GM23338 (cell line): ENCODE measurements at regions not wholly inside any gene's neighbourhood (a gene's known extent, or its start where the extent isn't known, plus 50 kb on each side); places are given as distances from the start of the nearest gene placed in this dataset.

Experiments used
- ATAC-seq: fragments of 200-7000 bp; cut with Tn5 transposase; 3 replicates; pipeline ENCODE4 v1.9.1; 2020
- DNase-seq: peaks from one replicate; pipeline ENCODE4 v3.0.0-alpha.2; 2015; ENCODE audit warnings: low spot score
- H2AFZ ChIP-seq: fragments of 200-600 bp; sonication (generic); 2 replicates; pipeline ENCODE4 v1.8.0; 2016; ENCODE audit warnings: antibody characterized with exemption, mild to moderate bottlenecking, moderate library complexity
- H3F3A ChIP-seq: fragments of 200-600 bp; sonication (generic); replicated peaks from 2 replicates; pipeline ENCODE4 v1.8.0; 2017; ENCODE audit warnings: antibody characterized with exemption, mixed run types, low read depth
- H3K27ac ChIP-seq: fragments of 200-600 bp; sonication (generic); 2 replicates; pipeline ENCODE4 v1.6.1; 2016; ENCODE audit warnings: low read depth
- H3K27me3 ChIP-seq: fragments of 200-600 bp; sonication (generic); 2 replicates; pipeline ENCODE4 v1.8.0; 2016; ENCODE audit warnings: mild to moderate bottlenecking, mixed run types, moderate library complexity; ENCODE audit not compliant: insufficient read depth
- H3K36me3 ChIP-seq: fragments of 200-600 bp; sonication (generic); 2 replicates; pipeline ENCODE4 v1.8.0; 2016; ENCODE audit warnings: mild to moderate bottlenecking; ENCODE audit not compliant: insufficient read depth
- H3K4me1 ChIP-seq: fragments of 200-600 bp; sonication (generic); 2 replicates; pipeline ENCODE4 v1.8.0; 2016; ENCODE audit warnings: mild to moderate bottlenecking, moderate library complexity; ENCODE audit not compliant: insufficient read depth
- H3K4me2 ChIP-seq: fragments of 200-600 bp; sonication (generic); 2 replicates; pipeline ENCODE4 v1.7.1; 2017; ENCODE audit warnings: mixed run types
- H3K4me3 ChIP-seq: fragments of 200-600 bp; sonication (generic); 2 replicates; pipeline ENCODE4 v1.6.1; 2016; ENCODE audit warnings: mixed run types
- H3K79me2 ChIP-seq: fragments of 200-600 bp; sonication (generic); replicated peaks from 2 replicates; pipeline ENCODE4 v1.8.0; 2017; ENCODE audit warnings: mild to moderate bottlenecking; ENCODE audit not compliant: insufficient read depth
- H3K9me2 ChIP-seq: fragments of 200-600 bp; sonication (generic); 2 replicates; pipeline ENCODE4 v1.8.0; 2017; ENCODE audit not compliant: insufficient read depth
- H4K20me1 ChIP-seq: fragments of 200-600 bp; sonication (generic); replicated peaks from 2 replicates; pipeline ENCODE4 v1.8.0; 2017; ENCODE audit warnings: mild to moderate bottlenecking; ENCODE audit not compliant: insufficient read depth
- H3K27ac Mint-ChIP-seq: 2 replicates; pipeline ENCODE4 v1.8.0; 2020; ENCODE audit warnings: inconsistent platforms, mild to moderate bottlenecking, moderate library complexity, mixed read lengths
- H3K27me3 Mint-ChIP-seq: 3 replicates; pipeline ENCODE4 v1.8.0; 2022; ENCODE audit warnings: low read depth, mild to moderate bottlenecking, moderate library complexity, mixed read lengths, inconsistent platforms; ENCODE audit not compliant: insufficient read depth, poor library complexity
- H3K36me3 Mint-ChIP-seq: 3 replicates; pipeline ENCODE4 v1.8.0; 2021; ENCODE audit warnings: low read depth, mild to moderate bottlenecking, inconsistent platforms, moderate library complexity, mixed read lengths
- H3K4me1 Mint-ChIP-seq: 3 replicates; pipeline ENCODE4 v1.8.0; 2020; ENCODE audit warnings: mild to moderate bottlenecking, inconsistent platforms, mixed read lengths
- H3K4me3 Mint-ChIP-seq: 3 replicates; pipeline ENCODE4 v1.8.0; 2021; ENCODE audit warnings: moderate library complexity, mild to moderate bottlenecking, inconsistent platforms, mixed read lengths
- H3K9me3 Mint-ChIP-seq: 3 replicates; pipeline ENCODE4 v1.8.0; 2020; ENCODE audit warnings: moderate library complexity, mild to moderate bottlenecking, inconsistent platforms, mixed read lengths
- CREB1 ChIP-seq: fragments of 250-450 bp; sonication (Bioruptor Pico); IDR thresholded peaks from 2 replicates; pipeline ENCODE4 v1.5.0; 2020; ENCODE audit warnings: low read depth, mild to moderate bottlenecking, moderate library complexity
- CTCF ChIP-seq, 2 experiments: fragments of 200-600 bp in 1 of 2; sonication (generic) in 1 of 2; conservative IDR thresholded peaks; 2 replicates each; pipeline versions ENCODE4 v1.5.1 to v1.6.1; 2016 to 2017; ENCODE audit warnings: antibody characterized with exemption in 2 of 2, low read depth in 2 of 2, mild to moderate bottlenecking in 2 of 2, moderate library complexity in 1 of 2
- ETS1 ChIP-seq: IDR thresholded peaks from 2 replicates; pipeline ENCODE4 v1.6.1; 2016; ENCODE audit warnings: antibody characterized with exemption
- EZH2 ChIP-seq: fragments of 200-600 bp; sonication (generic); IDR thresholded peaks from one replicate; pipeline ENCODE4 v1.8.0; 2017; ENCODE audit warnings: antibody characterized with exemption, mild to moderate bottlenecking, low read depth; ENCODE audit not compliant: unreplicated experiment
- EZH2phosphoT487 ChIP-seq: fragments of 200-600 bp; sonication (generic); IDR thresholded peaks from one replicate; pipeline ENCODE4 v1.8.1; 2018; ENCODE audit warnings: antibody characterized with exemption; ENCODE audit not compliant: unreplicated experiment
- JUNB ChIP-seq: IDR thresholded peaks from one replicate; pipeline ENCODE4 v1.6.1; 2016; ENCODE audit warnings: antibody characterized with exemption; ENCODE audit not compliant: unreplicated experiment
- NANOG ChIP-seq: IDR thresholded peaks from 2 replicates; pipeline ENCODE4 v1.6.1; 2016; ENCODE audit warnings: antibody characterized with exemption, borderline replicate concordance
- POLR2AphosphoS5 ChIP-seq: IDR thresholded peaks from 2 replicates; pipeline ENCODE4 v1.6.1; 2016; ENCODE audit warnings: antibody characterized with exemption, low read depth
- REST ChIP-seq: IDR thresholded peaks from one replicate; pipeline ENCODE4 v1.6.1; 2018; ENCODE audit warnings: antibody characterized with exemption; ENCODE audit not compliant: unreplicated experiment
- STAT1 ChIP-seq: IDR thresholded peaks from one replicate; pipeline ENCODE4 v1.6.1; 2016; ENCODE audit warnings: antibody characterized with exemption; ENCODE audit not compliant: unreplicated experiment
- ZNF114 ChIP-seq: fragments of 250-450 bp; sonication (Bioruptor Pico); IDR thresholded peaks from 2 replicates; pipeline ENCODE4 v1.5.0; 2020; ENCODE audit warnings: mild to moderate bottlenecking, moderate library complexity
- ZNF331 ChIP-seq: fragments of 250-450 bp; sonication (Bioruptor Pico); IDR thresholded peaks from 2 replicates; pipeline ENCODE4 v1.5.0; 2020; ENCODE audit warnings: low read depth, mild to moderate bottlenecking, moderate library complexity
- TF ChIP-seq, protein P1 (sequence below): fragments of 250-450 bp; sonication (Bioruptor Pico); IDR thresholded peaks from 2 replicates; pipeline ENCODE4 v1.5.0; 2020; ENCODE audit warnings: mild to moderate bottlenecking, moderate library complexity

DNA sequence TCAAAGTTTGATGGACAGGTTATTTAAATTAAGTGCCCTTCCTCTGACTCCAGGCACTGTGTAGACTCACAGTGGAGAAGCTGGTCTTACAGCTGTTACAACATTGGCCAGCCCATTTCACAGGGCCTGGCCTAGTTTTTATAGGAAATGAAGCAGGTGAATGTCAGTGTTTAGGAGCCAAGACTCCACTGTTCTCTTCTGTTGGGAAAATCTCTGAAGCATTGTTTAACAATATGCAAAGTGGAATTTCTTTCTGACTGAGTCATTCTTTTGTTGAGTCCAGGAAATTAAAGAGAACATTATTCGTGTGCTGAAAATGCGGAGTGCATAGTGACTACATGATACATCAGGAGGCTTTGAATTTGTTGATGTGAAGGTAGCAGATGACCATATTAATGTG is 64.7 kb downstream of the ARRDC4 start:
- peak; percentile 8 for DNase-seq
- Histone ChIP-seq H3K4me1 (peaks cover 7% of the 10 kb centered on the region; the same call in 1 of the 2 replicates), H3F3A (no peaks in the 10 kb centered on the region), H3K27me3 (no peaks in the 10 kb centered on the region), H3K36me3 (no peaks in the 10 kb centered on the region), H3K9me2 (no peaks in the 10 kb centered on the region; the same call in 1 of the 2 replicates), H3K79me2 (no peaks in the 10 kb centered on the region), H4K20me1 (no peaks in the 10 kb centered on the region), H3K4me2 (no peak overlapping the region), H3K27ac (no peak overlapping the region), H3K4me3 (no peak overlapping the region), H2AFZ (no peak overlapping the region)
- peaks cover 14% of the 10 kb centered on the region for H3K4me1 Mint-ChIP-seq
- TF ChIP-seq ZNF114 (CRISPR knock-in tag) (no peak), ETS1 (no peak), POLR2AphosphoS5 (no peak), CTCF (conservative IDR thresholded peaks at IDR 0.05; ENCODE audit: low read depth in 2 of 2) (no peak), STAT1 (no peak), EZH2phosphoT487 (no peak), EZH2 (no peak), ZNF331 (CRISPR knock-in tag) (no peak), CREB1 (CRISPR knock-in tag) (no peak), JUNB (no peak), NANOG (no peak), REST (no peak)
- TF ChIP-seq, protein P1, sequence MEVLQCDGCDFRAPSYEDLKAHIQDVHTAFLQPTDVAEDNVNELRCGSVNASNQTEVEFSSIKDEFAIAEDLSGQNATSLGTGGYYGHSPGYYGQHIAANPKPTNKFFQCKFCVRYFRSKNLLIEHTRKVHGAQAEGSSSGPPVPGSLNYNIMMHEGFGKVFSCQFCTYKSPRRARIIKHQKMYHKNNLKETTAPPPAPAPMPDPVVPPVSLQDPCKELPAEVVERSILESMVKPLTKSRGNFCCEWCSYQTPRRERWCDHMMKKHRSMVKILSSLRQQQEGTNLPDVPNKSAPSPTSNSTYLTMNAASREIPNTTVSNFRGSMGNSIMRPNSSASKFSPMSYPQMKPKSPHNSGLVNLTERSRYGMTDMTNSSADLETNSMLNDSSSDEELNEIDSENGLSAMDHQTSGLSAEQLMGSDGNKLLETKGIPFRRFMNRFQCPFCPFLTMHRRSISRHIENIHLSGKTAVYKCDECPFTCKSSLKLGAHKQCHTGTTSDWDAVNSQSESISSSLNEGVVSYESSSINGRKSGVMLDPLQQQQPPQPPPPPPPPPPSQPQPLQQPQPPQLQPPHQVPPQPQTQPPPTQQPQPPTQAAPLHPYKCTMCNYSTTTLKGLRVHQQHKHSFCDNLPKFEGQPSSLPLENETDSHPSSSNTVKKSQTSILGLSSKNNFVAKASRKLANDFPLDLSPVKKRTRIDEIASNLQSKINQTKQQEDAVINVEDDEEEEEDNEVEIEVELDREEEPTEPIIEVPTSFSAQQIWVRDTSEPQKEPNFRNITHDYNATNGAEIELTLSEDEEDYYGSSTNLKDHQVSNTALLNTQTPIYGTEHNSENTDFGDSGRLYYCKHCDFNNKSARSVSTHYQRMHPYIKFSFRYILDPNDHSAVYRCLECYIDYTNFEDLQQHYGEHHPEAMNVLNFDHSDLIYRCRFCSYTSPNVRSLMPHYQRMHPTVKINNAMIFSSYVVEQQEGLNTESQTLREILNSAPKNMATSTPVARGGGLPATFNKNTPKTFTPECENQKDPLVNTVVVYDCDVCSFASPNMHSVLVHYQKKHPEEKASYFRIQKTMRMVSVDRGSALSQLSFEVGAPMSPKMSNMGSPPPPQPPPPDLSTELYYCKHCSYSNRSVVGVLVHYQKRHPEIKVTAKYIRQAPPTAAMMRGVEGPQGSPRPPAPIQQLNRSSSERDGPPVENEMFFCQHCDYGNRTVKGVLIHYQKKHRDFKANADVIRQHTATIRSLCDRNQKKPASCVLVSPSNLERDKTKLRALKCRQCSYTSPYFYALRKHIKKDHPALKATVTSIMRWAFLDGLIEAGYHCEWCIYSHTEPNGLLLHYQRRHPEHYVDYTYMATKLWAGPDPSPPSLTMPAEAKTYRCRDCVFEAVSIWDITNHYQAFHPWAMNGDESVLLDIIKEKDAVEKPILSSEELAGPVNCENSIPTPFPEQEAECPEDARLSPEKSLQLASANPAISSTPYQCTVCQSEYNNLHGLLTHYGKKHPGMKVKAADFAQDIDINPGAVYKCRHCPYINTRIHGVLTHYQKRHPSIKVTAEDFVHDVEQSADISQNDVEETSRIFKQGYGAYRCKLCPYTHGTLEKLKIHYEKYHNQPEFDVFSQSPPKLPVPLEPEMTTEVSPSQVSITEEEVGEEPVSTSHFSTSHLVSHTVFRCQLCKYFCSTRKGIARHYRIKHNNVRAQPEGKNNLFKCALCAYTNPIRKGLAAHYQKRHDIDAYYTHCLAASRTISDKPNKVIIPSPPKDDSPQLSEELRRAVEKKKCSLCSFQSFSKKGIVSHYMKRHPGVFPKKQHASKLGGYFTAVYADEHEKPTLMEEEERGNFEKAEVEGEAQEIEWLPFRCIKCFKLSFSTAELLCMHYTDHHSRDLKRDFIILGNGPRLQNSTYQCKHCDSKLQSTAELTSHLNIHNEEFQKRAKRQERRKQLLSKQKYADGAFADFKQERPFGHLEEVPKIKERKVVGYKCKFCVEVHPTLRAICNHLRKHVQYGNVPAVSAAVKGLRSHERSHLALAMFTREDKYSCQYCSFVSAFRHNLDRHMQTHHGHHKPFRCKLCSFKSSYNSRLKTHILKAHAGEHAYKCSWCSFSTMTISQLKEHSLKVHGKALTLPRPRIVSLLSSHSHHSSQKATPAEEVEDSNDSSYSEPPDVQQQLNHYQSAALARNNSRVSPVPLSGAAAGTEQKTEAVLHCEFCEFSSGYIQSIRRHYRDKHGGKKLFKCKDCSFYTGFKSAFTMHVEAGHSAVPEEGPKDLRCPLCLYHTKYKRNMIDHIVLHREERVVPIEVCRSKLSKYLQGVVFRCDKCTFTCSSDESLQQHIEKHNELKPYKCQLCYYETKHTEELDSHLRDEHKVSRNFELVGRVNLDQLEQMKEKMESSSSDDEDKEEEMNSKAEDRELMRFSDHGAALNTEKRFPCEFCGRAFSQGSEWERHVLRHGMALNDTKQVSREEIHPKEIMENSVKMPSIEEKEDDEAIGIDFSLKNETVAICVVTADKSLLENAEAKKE (CRISPR knock-in tag) = no peak
- peaks cover 3% of the 10 kb centered on the region for H3K27me3 Mint-ChIP-seq
- no peaks in the 10 kb centered on the region; the same call in 2 of the 3 replicates for H3K36me3 Mint-ChIP-seq
- no peak overlapping the region for H3K4me3 Mint-ChIP-seq
- peaks cover 4% of the 10 kb centered on the region; the same call in 1 of the 3 replicates for H3K9me3 Mint-ChIP-seq
- H3K27ac Mint-ChIP-seq = no peak overlapping the region
- no peak; the same call in 2 of the 3 replicates for ATAC-seq
